GM23248 (cell line): ENCODE measurements at regions not wholly inside any gene's neighbourhood (a gene's known extent, or its start where the extent isn't known, plus 50 kb on each side); places are given as distances from the start of the nearest gene placed in this dataset.

Source experiments
- DNase-seq: peaks from one replicate; pipeline ENCODE4 v3.0.0-alpha.2; 2015
- H2AFZ ChIP-seq: fragments of 200-600 bp; sonication (generic); 2 replicates; pipeline ENCODE4 v1.6.1; 2016; ENCODE audit warnings: antibody characterized with exemption
- H3F3A ChIP-seq: fragments of 200-600 bp; sonication (generic); 2 replicates; pipeline ENCODE4 v1.6.1; 2016; ENCODE audit warnings: mild to moderate bottlenecking, antibody characterized with exemption, mixed run types; ENCODE audit not compliant: insufficient read depth
- H3K27ac ChIP-seq: fragments of 200-600 bp; sonication (generic); 2 replicates; pipeline ENCODE4 v1.5.1; 2016; ENCODE audit warnings: mild to moderate bottlenecking
- H3K27me3 ChIP-seq: fragments of 200-600 bp; sonication (generic); replicated peaks from 2 replicates; pipeline ENCODE4 v1.6.1; 2016; ENCODE audit warnings: mild to moderate bottlenecking; ENCODE audit not compliant: insufficient read depth
- H3K36me3 ChIP-seq: fragments of 200-600 bp; sonication (generic); 2 replicates; pipeline ENCODE4 v1.6.1; 2016; ENCODE audit warnings: low read depth, mild to moderate bottlenecking
- H3K4me1 ChIP-seq: fragments of 200-600 bp; sonication (generic); 2 replicates; pipeline ENCODE4 v1.6.1; 2016; ENCODE audit warnings: mild to moderate bottlenecking; ENCODE audit not compliant: insufficient read depth
- H3K4me2 ChIP-seq: fragments of 200-600 bp; sonication (generic); one replicate; pipeline ENCODE4 v1.6.1; 2016; ENCODE audit warnings: mild to moderate bottlenecking; ENCODE audit not compliant: unreplicated experiment
- H3K4me3 ChIP-seq: fragments of 200-600 bp; sonication (generic); 2 replicates; pipeline ENCODE4 v1.5.1; 2016; ENCODE audit warnings: mild to moderate bottlenecking
- H3K79me2 ChIP-seq: fragments of 200-600 bp; sonication (generic); 2 replicates; pipeline ENCODE4 v1.6.1; 2016; ENCODE audit warnings: mild to moderate bottlenecking; ENCODE audit not compliant: insufficient read depth
- H3K9ac ChIP-seq: fragments of 200-600 bp; sonication (generic); 2 replicates; pipeline ENCODE4 v1.6.1; 2016; ENCODE audit warnings: mild to moderate bottlenecking
- H3K9me2 ChIP-seq: fragments of 200-600 bp; sonication (generic); 2 replicates; pipeline ENCODE4 v1.6.1; 2016; ENCODE audit warnings: mixed run types, mild to moderate bottlenecking, moderate library complexity; ENCODE audit not compliant: insufficient read depth
- H3K9me3 ChIP-seq: fragments of 200-600 bp; sonication (generic); one replicate; pipeline ENCODE4 v1.6.1; 2017; ENCODE audit warnings: low read depth
- H4K20me1 ChIP-seq: fragments of 200-600 bp; sonication (generic); 2 replicates; pipeline ENCODE4 v1.6.0; 2016; ENCODE audit not compliant: insufficient read depth
- EZH2 ChIP-seq: fragments of 200-600 bp; sonication (generic); IDR thresholded peaks from 2 replicates; pipeline ENCODE4 v1.6.1; 2018; ENCODE audit warnings: antibody characterized with exemption, mild to moderate bottlenecking; ENCODE audit not compliant: insufficient read depth, poor library complexity, severe bottlenecking
- EZH2phosphoT487 ChIP-seq: fragments of 200-600 bp; sonication (generic); IDR thresholded peaks from 2 replicates; pipeline ENCODE4 v1.6.1; 2018; ENCODE audit warnings: antibody characterized with exemption, moderate library complexity, mild to moderate bottlenecking, low read depth; ENCODE audit not compliant: insufficient read depth
- WGBS, 2 experiments: methylation state at CpG; one replicate each; pipeline ENCODE4 v1.1.6; 2015 to 2017; ENCODE audit warnings: low lambda C conversion rate in 2 of 2, low coverage in 1 of 2; ENCODE audit errors: missing lambda C conversion rate in 2 of 2; 5-methylcytosine and 5-hydroxymethylcytosine counted together
- in situ Hi-C: fragments of 300-500 bp; cut with MboI; formaldehyde crosslinking; loops from 2 replicates; pipeline ENCODE4 v1.15.0; 2020

- in situ Hi-C loops: no loop called here
- WGBS, 2 experiments: 45 to 46% methylated on average over 3 of the region's 3 CpGs
Observed at GRCh38 chr3:170642882-170643601, 57.2 kb upstream of the SLC7A14 start.

GRCh38 chr3:170641510-170642236 lies 55.8 kb upstream of the SLC7A14 start:
- H4K20me1 ChIP-seq: no peaks in the 10 kb centered on the region
- H3K27me3 ChIP-seq: no peaks in the 10 kb centered on the region
- H3K9me2 ChIP-seq: no peaks in the 10 kb centered on the region
- H3K9me3 ChIP-seq: no peaks in the 10 kb centered on the region
- H2AFZ ChIP-seq: peak overlapping the region; percentile 16
- in situ Hi-C loops: no loop called here
- H3K4me2 ChIP-seq: no peak overlapping the region
- peak; percentile 62 for DNase-seq
- H3K9ac ChIP-seq: no peak overlapping the region
- H3K36me3 ChIP-seq: no peaks in the 10 kb centered on the region
- no peak overlapping the region for H3K27ac ChIP-seq
- no peaks in the 10 kb centered on the region for H3F3A ChIP-seq
- TF ChIP-seq EZH2phosphoT487: no peak
- no peak for TF ChIP-seq EZH2
- 0 out of 2 replicates have a peak, but pooled peaks cover 4% of the 10 kb centered on the region for H3K4me1 ChIP-seq
- 49 to 55% methylated on average over 5 of the region's 5 CpGs for WGBS, 2 experiments
- H3K4me3 ChIP-seq: no peak overlapping the region
- H3K79me2 ChIP-seq: no peaks in the 10 kb centered on the region

More at GRCh38 chr3:170642882-170643601, 57.2 kb upstream of the SLC7A14 start:
- Histone ChIP-seq H3K36me3 (no peaks in the 10 kb centered on the region), H3F3A (no peaks in the 10 kb centered on the region), H3K79me2 (no peaks in the 10 kb centered on the region), H3K4me2 (no peak overlapping the region), H3K4me3 (no peak overlapping the region), H3K4me1 (0 out of 2 replicates have a peak, but pooled peaks cover 4% of the 10 kb centered on the region), H3K9me2 (no peaks in the 10 kb centered on the region), H3K9me3 (no peaks in the 10 kb centered on the region), H3K27ac (no peak overlapping the region), H3K9ac (no peak overlapping the region), H3K27me3 (no peaks in the 10 kb centered on the region), H4K20me1 (no peaks in the 10 kb centered on the region), H2AFZ (no peak overlapping the region)
- TF ChIP-seq EZH2: no peak
- no peak for TF ChIP-seq EZH2phosphoT487
- DNase-seq: no peak

- no peaks in the 10 kb centered on the region for H3F3A ChIP-seq
- H3K27ac ChIP-seq: no peak overlapping the region
- no peaks in the 10 kb centered on the region for H3K36me3 ChIP-seq
- no peak overlapping the region for H2AFZ ChIP-seq
- H3K4me2 ChIP-seq: no peak overlapping the region
- 81 to 95% methylated on average over 1 of the region's 1 CpG for WGBS, 2 experiments
- in situ Hi-C loops: no loop called here
- no peak overlapping the region for H3K9ac ChIP-seq
- no peaks in the 10 kb centered on the region for H3K9me3 ChIP-seq
- no peak overlapping the region for H3K4me3 ChIP-seq
- H3K4me1 ChIP-seq: 0 out of 2 replicates have a peak, but pooled peaks cover 4% of the 10 kb centered on the region
- DNase-seq: no peak
- H3K79me2 ChIP-seq: no peaks in the 10 kb centered on the region
- no peaks in the 10 kb centered on the region for H3K9me2 ChIP-seq
- H3K27me3 ChIP-seq: no peaks in the 10 kb centered on the region
- H4K20me1 ChIP-seq: no peaks in the 10 kb centered on the region
- TF ChIP-seq EZH2phosphoT487 (no peak), EZH2 (no peak)
Observed at GRCh38 chr3:170640737-170641171, 54.9 kb upstream of the SLC7A14 start.

- no peak overlapping the region for H3K4me3 ChIP-seq
- no peak for DNase-seq
- no peaks in the 10 kb centered on the region for H3K36me3 ChIP-seq
- no peaks in the 10 kb centered on the region for H3K79me2 ChIP-seq
- no peak overlapping the region for H3K27ac ChIP-seq
- H3K9me2 ChIP-seq: no peaks in the 10 kb centered on the region
- in situ Hi-C loops: no loop called here
- no peaks in the 10 kb centered on the region for H3K9me3 ChIP-seq
- WGBS, 2 experiments: 64 to 69% methylated on average over 4 of the region's 4 CpGs
- H3K4me2 ChIP-seq: no peak overlapping the region
- H2AFZ ChIP-seq: no peak overlapping the region
- H3K27me3 ChIP-seq: no peaks in the 10 kb centered on the region
- H3K4me1 ChIP-seq: 0 out of 2 replicates have a peak, but pooled peaks cover 4% of the 10 kb centered on the region
- H4K20me1 ChIP-seq: no peaks in the 10 kb centered on the region
- H3K9ac ChIP-seq: no peak overlapping the region
- TF ChIP-seq EZH2phosphoT487: no peak
- TF ChIP-seq EZH2: no peak
- no peaks in the 10 kb centered on the region for H3F3A ChIP-seq
Observed at GRCh38 chr3:170638988-170639387, 53.1 kb upstream of the SLC7A14 start.
